H1 (cell line): ENCODE measurements at regions not wholly inside any gene's neighbourhood (a gene's known extent, or its start where the extent isn't known, plus 50 kb on each side); places are given as distances from the start of the nearest gene placed in this dataset.

Experiments used
- BACH1 ChIP-seq: IDR thresholded peaks from 2 replicates; pipeline ENCODE4 v1.6.1; 2012; ENCODE audit warnings: low read length, improper control_type of control experiment
- CTBP2 ChIP-seq: IDR thresholded peaks from 2 replicates; pipeline ENCODE4 v1.7.0; 2011; ENCODE audit warnings: borderline replicate concordance, mild to moderate bottlenecking, moderate library complexity, mixed read lengths, low read length; ENCODE audit not compliant: insufficient read depth, insufficient read length
- EZH2 ChIP-seq: fragments of 200-600 bp; sonication (generic); IDR thresholded peaks from 2 replicates; pipeline ENCODE4 v1.7.1; 2012; ENCODE audit warnings: low read depth, mild to moderate bottlenecking, moderate library complexity, low read length, inconsistent platforms; ENCODE audit not compliant: severe bottlenecking
- KDM4A ChIP-seq: IDR thresholded peaks from one replicate; pipeline ENCODE4 v1.7.1; 2012; ENCODE audit warnings: low read depth, mild to moderate bottlenecking, moderate library complexity, low read length, inconsistent platforms; ENCODE audit not compliant: severe bottlenecking
- NANOG ChIP-seq: IDR thresholded peaks from 2 replicates; pipeline ENCODE4 v1.6.1; 2011; ENCODE audit warnings: low read length, low read depth, mild to moderate bottlenecking, inconsistent platforms; ENCODE audit not compliant: insufficient read depth, poor library complexity, severe bottlenecking
- POU5F1 ChIP-seq: IDR thresholded peaks from 2 replicates; pipeline ENCODE4 v1.6.1; 2011; ENCODE audit warnings: low read depth, mild to moderate bottlenecking, low read length, moderate library complexity
- RNF2 ChIP-seq: fragments of 200-900, 300-1000 bp; sonication (generic); IDR thresholded peaks from 2 replicates; pipeline ENCODE4 v1.7.1; 2016; ENCODE audit warnings: borderline replicate concordance, low read depth, mild to moderate bottlenecking, antibody characterized with exemption, low read length; ENCODE audit not compliant: poor library complexity, severe bottlenecking; ENCODE audit errors: missing control alignments
- SAP30 ChIP-seq: fragments of 300-600 bp; sonication (generic); IDR thresholded peaks from 2 replicates; pipeline ENCODE4 v1.7.1; 2012; ENCODE audit warnings: low read length, moderate library complexity, mild to moderate bottlenecking, inconsistent platforms; ENCODE audit not compliant: insufficient read depth, insufficient replicate concordance
- SRF ChIP-seq: IDR thresholded peaks from 2 replicates; pipeline ENCODE4 v1.6.1; 2011; ENCODE audit warnings: mild to moderate bottlenecking, low read depth, low read length, moderate library complexity
- TBP ChIP-seq: IDR thresholded peaks from 2 replicates; pipeline ENCODE4 v1.6.1; 2011; ENCODE audit warnings: low read depth, low read length, improper control_type of control experiment
- YY1 ChIP-seq: IDR thresholded peaks from 2 replicates; pipeline ENCODE4 v1.6.1; 2011; ENCODE audit warnings: low read depth, mild to moderate bottlenecking, low read length
- TF ChIP-seq, protein P1 (sequence below): fragments of 300-600 bp; sonication (generic); IDR thresholded peaks from 2 replicates; pipeline ENCODE4 v1.7.1; 2012; ENCODE audit warnings: low read length, moderate library complexity, mild to moderate bottlenecking, inconsistent platforms; ENCODE audit not compliant: insufficient replicate concordance

DNA sequence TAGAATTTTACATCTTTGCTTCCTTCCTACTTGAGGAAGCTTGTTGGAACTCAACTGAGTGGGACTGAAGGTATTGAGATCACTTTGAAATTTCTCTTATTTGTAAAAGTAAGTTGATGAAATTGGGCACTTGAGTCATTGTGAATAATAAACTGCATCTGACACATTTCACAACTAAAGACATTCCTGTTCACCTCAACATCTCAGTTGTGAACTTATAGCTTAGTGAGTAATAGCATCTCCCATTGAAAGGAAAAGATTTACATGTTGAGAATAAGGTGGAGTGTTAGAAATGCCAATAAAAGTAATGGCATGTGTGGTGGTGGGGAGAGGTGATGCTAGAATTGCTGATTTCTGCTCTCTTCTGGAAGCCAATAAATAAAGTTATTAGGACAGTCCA, 145.0 kb downstream of the SLC24A2 start (continued):
- TF ChIP-seq, protein P1, sequence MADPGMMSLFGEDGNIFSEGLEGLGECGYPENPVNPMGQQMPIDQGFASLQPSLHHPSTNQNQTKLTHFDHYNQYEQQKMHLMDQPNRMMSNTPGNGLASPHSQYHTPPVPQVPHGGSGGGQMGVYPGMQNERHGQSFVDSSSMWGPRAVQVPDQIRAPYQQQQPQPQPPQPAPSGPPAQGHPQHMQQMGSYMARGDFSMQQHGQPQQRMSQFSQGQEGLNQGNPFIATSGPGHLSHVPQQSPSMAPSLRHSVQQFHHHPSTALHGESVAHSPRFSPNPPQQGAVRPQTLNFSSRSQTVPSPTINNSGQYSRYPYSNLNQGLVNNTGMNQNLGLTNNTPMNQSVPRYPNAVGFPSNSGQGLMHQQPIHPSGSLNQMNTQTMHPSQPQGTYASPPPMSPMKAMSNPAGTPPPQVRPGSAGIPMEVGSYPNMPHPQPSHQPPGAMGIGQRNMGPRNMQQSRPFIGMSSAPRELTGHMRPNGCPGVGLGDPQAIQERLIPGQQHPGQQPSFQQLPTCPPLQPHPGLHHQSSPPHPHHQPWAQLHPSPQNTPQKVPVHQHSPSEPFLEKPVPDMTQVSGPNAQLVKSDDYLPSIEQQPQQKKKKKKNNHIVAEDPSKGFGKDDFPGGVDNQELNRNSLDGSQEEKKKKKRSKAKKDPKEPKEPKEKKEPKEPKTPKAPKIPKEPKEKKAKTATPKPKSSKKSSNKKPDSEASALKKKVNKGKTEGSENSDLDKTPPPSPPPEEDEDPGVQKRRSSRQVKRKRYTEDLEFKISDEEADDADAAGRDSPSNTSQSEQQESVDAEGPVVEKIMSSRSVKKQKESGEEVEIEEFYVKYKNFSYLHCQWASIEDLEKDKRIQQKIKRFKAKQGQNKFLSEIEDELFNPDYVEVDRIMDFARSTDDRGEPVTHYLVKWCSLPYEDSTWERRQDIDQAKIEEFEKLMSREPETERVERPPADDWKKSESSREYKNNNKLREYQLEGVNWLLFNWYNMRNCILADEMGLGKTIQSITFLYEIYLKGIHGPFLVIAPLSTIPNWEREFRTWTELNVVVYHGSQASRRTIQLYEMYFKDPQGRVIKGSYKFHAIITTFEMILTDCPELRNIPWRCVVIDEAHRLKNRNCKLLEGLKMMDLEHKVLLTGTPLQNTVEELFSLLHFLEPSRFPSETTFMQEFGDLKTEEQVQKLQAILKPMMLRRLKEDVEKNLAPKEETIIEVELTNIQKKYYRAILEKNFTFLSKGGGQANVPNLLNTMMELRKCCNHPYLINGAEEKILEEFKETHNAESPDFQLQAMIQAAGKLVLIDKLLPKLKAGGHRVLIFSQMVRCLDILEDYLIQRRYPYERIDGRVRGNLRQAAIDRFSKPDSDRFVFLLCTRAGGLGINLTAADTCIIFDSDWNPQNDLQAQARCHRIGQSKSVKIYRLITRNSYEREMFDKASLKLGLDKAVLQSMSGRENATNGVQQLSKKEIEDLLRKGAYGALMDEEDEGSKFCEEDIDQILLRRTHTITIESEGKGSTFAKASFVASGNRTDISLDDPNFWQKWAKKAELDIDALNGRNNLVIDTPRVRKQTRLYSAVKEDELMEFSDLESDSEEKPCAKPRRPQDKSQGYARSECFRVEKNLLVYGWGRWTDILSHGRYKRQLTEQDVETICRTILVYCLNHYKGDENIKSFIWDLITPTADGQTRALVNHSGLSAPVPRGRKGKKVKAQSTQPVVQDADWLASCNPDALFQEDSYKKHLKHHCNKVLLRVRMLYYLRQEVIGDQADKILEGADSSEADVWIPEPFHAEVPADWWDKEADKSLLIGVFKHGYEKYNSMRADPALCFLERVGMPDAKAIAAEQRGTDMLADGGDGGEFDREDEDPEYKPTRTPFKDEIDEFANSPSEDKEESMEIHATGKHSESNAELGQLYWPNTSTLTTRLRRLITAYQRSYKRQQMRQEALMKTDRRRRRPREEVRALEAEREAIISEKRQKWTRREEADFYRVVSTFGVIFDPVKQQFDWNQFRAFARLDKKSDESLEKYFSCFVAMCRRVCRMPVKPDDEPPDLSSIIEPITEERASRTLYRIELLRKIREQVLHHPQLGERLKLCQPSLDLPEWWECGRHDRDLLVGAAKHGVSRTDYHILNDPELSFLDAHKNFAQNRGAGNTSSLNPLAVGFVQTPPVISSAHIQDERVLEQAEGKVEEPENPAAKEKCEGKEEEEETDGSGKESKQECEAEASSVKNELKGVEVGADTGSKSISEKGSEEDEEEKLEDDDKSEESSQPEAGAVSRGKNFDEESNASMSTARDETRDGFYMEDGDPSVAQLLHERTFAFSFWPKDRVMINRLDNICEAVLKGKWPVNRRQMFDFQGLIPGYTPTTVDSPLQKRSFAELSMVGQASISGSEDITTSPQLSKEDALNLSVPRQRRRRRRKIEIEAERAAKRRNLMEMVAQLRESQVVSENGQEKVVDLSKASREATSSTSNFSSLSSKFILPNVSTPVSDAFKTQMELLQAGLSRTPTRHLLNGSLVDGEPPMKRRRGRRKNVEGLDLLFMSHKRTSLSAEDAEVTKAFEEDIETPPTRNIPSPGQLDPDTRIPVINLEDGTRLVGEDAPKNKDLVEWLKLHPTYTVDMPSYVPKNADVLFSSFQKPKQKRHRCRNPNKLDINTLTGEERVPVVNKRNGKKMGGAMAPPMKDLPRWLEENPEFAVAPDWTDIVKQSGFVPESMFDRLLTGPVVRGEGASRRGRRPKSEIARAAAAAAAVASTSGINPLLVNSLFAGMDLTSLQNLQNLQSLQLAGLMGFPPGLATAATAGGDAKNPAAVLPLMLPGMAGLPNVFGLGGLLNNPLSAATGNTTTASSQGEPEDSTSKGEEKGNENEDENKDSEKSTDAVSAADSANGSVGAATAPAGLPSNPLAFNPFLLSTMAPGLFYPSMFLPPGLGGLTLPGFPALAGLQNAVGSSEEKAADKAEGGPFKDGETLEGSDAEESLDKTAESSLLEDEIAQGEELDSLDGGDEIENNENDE, result no peak
- TF ChIP-seq SRF (no peak), POU5F1 (no peak), SAP30 (no peak), YY1 (no peak), BACH1 (no peak), EZH2 (no peak), KDM4A (no peak), TBP (no peak), CTBP2 (no peak), RNF2 (no peak), NANOG (no peak)
